ENCODE measurements at regions not wholly inside any gene's neighbourhood (a gene's known extent, or its start where the extent isn't known, plus 50 kb on each side); places are given as distances from the start of the nearest gene placed in this dataset.

- TF ChIP-seq, protein P1, sequence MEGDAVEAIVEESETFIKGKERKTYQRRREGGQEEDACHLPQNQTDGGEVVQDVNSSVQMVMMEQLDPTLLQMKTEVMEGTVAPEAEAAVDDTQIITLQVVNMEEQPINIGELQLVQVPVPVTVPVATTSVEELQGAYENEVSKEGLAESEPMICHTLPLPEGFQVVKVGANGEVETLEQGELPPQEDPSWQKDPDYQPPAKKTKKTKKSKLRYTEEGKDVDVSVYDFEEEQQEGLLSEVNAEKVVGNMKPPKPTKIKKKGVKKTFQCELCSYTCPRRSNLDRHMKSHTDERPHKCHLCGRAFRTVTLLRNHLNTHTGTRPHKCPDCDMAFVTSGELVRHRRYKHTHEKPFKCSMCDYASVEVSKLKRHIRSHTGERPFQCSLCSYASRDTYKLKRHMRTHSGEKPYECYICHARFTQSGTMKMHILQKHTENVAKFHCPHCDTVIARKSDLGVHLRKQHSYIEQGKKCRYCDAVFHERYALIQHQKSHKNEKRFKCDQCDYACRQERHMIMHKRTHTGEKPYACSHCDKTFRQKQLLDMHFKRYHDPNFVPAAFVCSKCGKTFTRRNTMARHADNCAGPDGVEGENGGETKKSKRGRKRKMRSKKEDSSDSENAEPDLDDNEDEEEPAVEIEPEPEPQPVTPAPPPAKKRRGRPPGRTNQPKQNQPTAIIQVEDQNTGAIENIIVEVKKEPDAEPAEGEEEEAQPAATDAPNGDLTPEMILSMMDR (IDR thresholded peaks at IDR 0.05; ENCODE audit: low read length), result no peak
- no peak for TF ChIP-seq EZH2 (optimal IDR thresholded peaks at IDR 0.05; ENCODE audit: low read depth, low read length)
Measured at GRCh38 chr4:43943998-43944397, 504.6 kb downstream of the KCTD8 start.

Measured in MM.1S (cell line).